ENCODE measurements at regions not wholly inside any gene's neighbourhood (a gene's known extent, or its start where the extent isn't known, plus 50 kb on each side); places are given as distances from the start of the nearest gene placed in this dataset.

GRCh38 chr4:124915073-124915472 is 202.5 kb upstream of the ANKRD50 start:
- H3K27ac ChIP-seq (ENCODE audit: low read depth, low read length), result no peak overlapping the region
- no peaks in the 10 kb centered on the region for H3K27me3 ChIP-seq (ENCODE audit: control insufficient read depth, low read length)
- no peaks in the 10 kb centered on the region for H3K4me1 ChIP-seq (ENCODE audit: control insufficient read depth, low read length)
- no peaks in the 10 kb centered on the region for H3K9me3 ChIP-seq (ENCODE audit: control insufficient read depth, insufficient read depth, low read length)
- H3K79me2 ChIP-seq (ENCODE audit: control insufficient read depth, low read length), result no peaks in the 10 kb centered on the region
- H3K36me3 ChIP-seq (ENCODE audit: control insufficient read depth, low read length), result no peaks in the 10 kb centered on the region
- no peak overlapping the region for H3K4me2 ChIP-seq (ENCODE audit: low read length)
- no peaks in the 10 kb centered on the region for H3K9me2 ChIP-seq (replicated peaks; ENCODE audit: control insufficient read depth, low read length)
- H3K4me3 ChIP-seq (ENCODE audit: low read length), result no peak overlapping the region
- H3F3A ChIP-seq (ENCODE audit: control insufficient read depth, insufficient read depth), result no peaks in the 10 kb centered on the region
- TF ChIP-seq EZH2phosphoT487 (IDR thresholded peaks at IDR 0.05; ENCODE audit: borderline replicate concordance, low read length) (no peak), CTCF (IDR thresholded peaks at IDR 0.05; ENCODE audit: low read depth, low read length, poor library complexity, severe bottlenecking) (no peak)
- H4K20me1 ChIP-seq (ENCODE audit: control insufficient read depth, insufficient read depth, low read depth, low read length), result no peaks in the 10 kb centered on the region

- H3K4me1 ChIP-seq (ENCODE audit: control insufficient read depth, low read length), result no peaks in the 10 kb centered on the region
- H3K4me2 ChIP-seq (ENCODE audit: low read length), result no peak overlapping the region
- no peaks in the 10 kb centered on the region for H4K20me1 ChIP-seq (ENCODE audit: control insufficient read depth, insufficient read depth, low read depth, low read length)
- no peaks in the 10 kb centered on the region for H3F3A ChIP-seq (ENCODE audit: control insufficient read depth, insufficient read depth)
- H3K9me3 ChIP-seq (ENCODE audit: control insufficient read depth, insufficient read depth, low read length), result no peaks in the 10 kb centered on the region
- no peak overlapping the region for H3K4me3 ChIP-seq (ENCODE audit: low read length)
- no peak for TF ChIP-seq EZH2phosphoT487 (IDR thresholded peaks at IDR 0.05; ENCODE audit: borderline replicate concordance, low read length)
- TF ChIP-seq CTCF (IDR thresholded peaks at IDR 0.05; ENCODE audit: low read depth, low read length, poor library complexity, severe bottlenecking), result no peak
- H3K79me2 ChIP-seq (ENCODE audit: control insufficient read depth, low read length), result no peaks in the 10 kb centered on the region
- H3K36me3 ChIP-seq (ENCODE audit: control insufficient read depth, low read length), result no peaks in the 10 kb centered on the region
- H3K9me2 ChIP-seq (replicated peaks; ENCODE audit: control insufficient read depth, low read length), result no peaks in the 10 kb centered on the region
- no peak overlapping the region for H3K27ac ChIP-seq (ENCODE audit: low read depth, low read length)
- H3K27me3 ChIP-seq (ENCODE audit: control insufficient read depth, low read length), result no peaks in the 10 kb centered on the region
Observed at GRCh38 chr4:124913237-124913636, 200.7 kb upstream of the ANKRD50 start.

GRCh38 chr4:124910327-124910726 is 197.8 kb upstream of the ANKRD50 start:
- Histone ChIP-seq H3K4me3 (ENCODE audit: low read length) (no peak overlapping the region), H3K9me3 (ENCODE audit: control insufficient read depth, insufficient read depth, low read length) (no peaks in the 10 kb centered on the region), H3K4me2 (ENCODE audit: low read length) (no peak overlapping the region), H3K9me2 (replicated peaks; ENCODE audit: control insufficient read depth, low read length) (no peaks in the 10 kb centered on the region), H3K36me3 (ENCODE audit: control insufficient read depth, low read length) (no peaks in the 10 kb centered on the region), H3K27ac (ENCODE audit: low read depth, low read length) (no peak overlapping the region), H3F3A (ENCODE audit: control insufficient read depth, insufficient read depth) (no peaks in the 10 kb centered on the region), H3K27me3 (ENCODE audit: control insufficient read depth, low read length) (no peaks in the 10 kb centered on the region), H3K4me1 (ENCODE audit: control insufficient read depth, low read length) (no peaks in the 10 kb centered on the region), H4K20me1 (ENCODE audit: control insufficient read depth, insufficient read depth, low read depth, low read length) (no peaks in the 10 kb centered on the region), H3K79me2 (ENCODE audit: control insufficient read depth, low read length) (no peaks in the 10 kb centered on the region)
- TF ChIP-seq EZH2phosphoT487 (IDR thresholded peaks at IDR 0.05; ENCODE audit: borderline replicate concordance, low read length) (no peak), CTCF (IDR thresholded peaks at IDR 0.05; ENCODE audit: low read depth, low read length, poor library complexity, severe bottlenecking) (no peak)

GRCh38 chr4:124907881-124908280 is 195.3 kb upstream of the ANKRD50 start:
- Histone ChIP-seq H3K9me3 (ENCODE audit: control insufficient read depth, insufficient read depth, low read length) (no peaks in the 10 kb centered on the region), H3K36me3 (ENCODE audit: control insufficient read depth, low read length) (no peaks in the 10 kb centered on the region), H4K20me1 (ENCODE audit: control insufficient read depth, insufficient read depth, low read depth, low read length) (no peaks in the 10 kb centered on the region), H3K4me3 (ENCODE audit: low read length) (no peak overlapping the region), H3K4me1 (ENCODE audit: control insufficient read depth, low read length) (no peaks in the 10 kb centered on the region), H3K9me2 (replicated peaks; ENCODE audit: control insufficient read depth, low read length) (no peaks in the 10 kb centered on the region), H3K27me3 (ENCODE audit: control insufficient read depth, low read length) (no peaks in the 10 kb centered on the region), H3K4me2 (ENCODE audit: low read length) (no peak overlapping the region), H3K27ac (ENCODE audit: low read depth, low read length) (no peak overlapping the region), H3F3A (ENCODE audit: control insufficient read depth, insufficient read depth) (no peaks in the 10 kb centered on the region), H3K79me2 (ENCODE audit: control insufficient read depth, low read length) (no peaks in the 10 kb centered on the region)
- TF ChIP-seq CTCF (IDR thresholded peaks at IDR 0.05; ENCODE audit: low read depth, low read length, poor library complexity, severe bottlenecking), result no peak
- no peak for TF ChIP-seq EZH2phosphoT487 (IDR thresholded peaks at IDR 0.05; ENCODE audit: borderline replicate concordance, low read length)

Data from DOHH2 (cell line).